GM12891 (cell line): ENCODE measurements at regions not wholly inside any gene's neighbourhood (a gene's known extent, or its start where the extent isn't known, plus 50 kb on each side); places are given as distances from the start of the nearest gene placed in this dataset.

ENCODE experiments used
- DNase-seq: peaks from one replicate; pipeline ENCODE4 v3.0.0; 2011; ENCODE audit warnings: low spot score; ENCODE audit not compliant: insufficient read length
- FAIRE-seq: peaks from 2 replicates; lab custom pipeline; 2011; peaks lifted over from hg19 to GRCh38; lab: Jason Lieb, UNC
- PAX5 ChIP-seq: IDR thresholded peaks from 2 replicates; pipeline ENCODE4 v1.6.1; 2011; ENCODE audit warnings: low read length, moderate library complexity, mild to moderate bottlenecking; ENCODE audit not compliant: insufficient read depth, severe bottlenecking
- POLR2A ChIP-seq: IDR thresholded peaks from 2 replicates; pipeline ENCODE4 v1.6.1; 2011; ENCODE audit warnings: low read depth, low read length, control low read depth
- POLR2AphosphoS5 ChIP-seq: IDR thresholded peaks from 2 replicates; pipeline ENCODE4 v1.6.1; 2011; ENCODE audit warnings: low read depth, low read length, control low read depth
- POU2F2 ChIP-seq: IDR thresholded peaks from 2 replicates; pipeline ENCODE4 v1.6.1; 2011; ENCODE audit warnings: low read depth, mild to moderate bottlenecking, control low read depth, low read length, moderate library complexity
- SPI1 ChIP-seq: IDR thresholded peaks from 2 replicates; pipeline ENCODE4 v1.6.1; 2011; ENCODE audit warnings: low read depth, low read length, control low read depth
- TAF1 ChIP-seq: IDR thresholded peaks from 2 replicates; pipeline ENCODE4 v1.6.1; 2011; ENCODE audit warnings: low read depth, low read length, control low read depth

DNA sequence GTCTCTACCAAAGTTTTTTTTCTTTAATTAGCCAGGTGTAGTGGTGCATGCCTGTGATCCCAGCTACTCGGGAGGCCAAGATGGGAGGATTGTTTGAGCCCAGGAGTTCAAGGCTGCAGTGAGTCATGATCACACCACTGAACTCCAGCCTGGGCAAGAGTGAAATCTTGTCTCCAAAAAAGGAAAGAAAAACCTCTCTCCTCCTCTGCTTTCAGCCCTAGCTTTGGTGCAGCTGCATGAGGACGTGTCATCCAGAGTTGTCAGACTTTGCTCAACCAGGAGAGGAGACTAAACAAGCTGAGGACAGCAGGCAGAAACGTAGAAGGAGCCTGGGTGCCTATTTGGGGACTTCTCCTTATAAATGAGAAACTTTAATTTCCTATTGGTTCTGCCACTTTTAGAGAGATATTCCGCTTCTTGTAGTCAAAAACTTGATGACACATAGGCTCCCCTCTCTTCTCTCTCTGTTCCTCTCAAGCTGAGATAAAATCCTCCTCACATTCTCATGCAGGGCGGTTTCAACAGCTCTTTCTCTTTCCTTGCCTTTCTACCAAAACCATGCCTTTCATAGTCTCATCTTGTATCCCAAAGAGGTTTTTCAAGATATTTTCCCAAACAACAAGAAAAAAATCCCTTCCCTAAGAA lies 205.4 kb downstream of the ARHGAP12 start:
- no peak for TF ChIP-seq POLR2AphosphoS5
- no peak for TF ChIP-seq TAF1
- no peak for TF ChIP-seq PAX5
- no peak for TF ChIP-seq SPI1
- TF ChIP-seq POLR2A, result no peak
- no peak for TF ChIP-seq POU2F2
- FAIRE-seq, result no peak
- DNase-seq, result no peak

GRCh38 chr10:31721096-31721495 lies 207.5 kb downstream of the ARHGAP12 start:
- no peak for TF ChIP-seq POLR2AphosphoS5
- TF ChIP-seq POU2F2, result no peak
- no peak for TF ChIP-seq TAF1
- no peak for TF ChIP-seq POLR2A
- TF ChIP-seq PAX5, result no peak
- no peak for TF ChIP-seq SPI1
- FAIRE-seq, result no peak
- no peak for DNase-seq

GRCh38 chr10:31720546-31720945 lies 208.1 kb downstream of the ARHGAP12 start:
- FAIRE-seq (no peak), DNase-seq (no peak)
- no peak for TF ChIP-seq SPI1

GRCh38 chr10:31709476-31709875 lies 219.2 kb downstream of the ARHGAP12 start:
- TF ChIP-seq POU2F2, result no peak
- TF ChIP-seq POLR2A, result no peak
- no peak for TF ChIP-seq PAX5
- no peak for TF ChIP-seq TAF1
- TF ChIP-seq POLR2AphosphoS5, result no peak
- no peak for DNase-seq
- FAIRE-seq, result peak; percentile 5

DNA sequence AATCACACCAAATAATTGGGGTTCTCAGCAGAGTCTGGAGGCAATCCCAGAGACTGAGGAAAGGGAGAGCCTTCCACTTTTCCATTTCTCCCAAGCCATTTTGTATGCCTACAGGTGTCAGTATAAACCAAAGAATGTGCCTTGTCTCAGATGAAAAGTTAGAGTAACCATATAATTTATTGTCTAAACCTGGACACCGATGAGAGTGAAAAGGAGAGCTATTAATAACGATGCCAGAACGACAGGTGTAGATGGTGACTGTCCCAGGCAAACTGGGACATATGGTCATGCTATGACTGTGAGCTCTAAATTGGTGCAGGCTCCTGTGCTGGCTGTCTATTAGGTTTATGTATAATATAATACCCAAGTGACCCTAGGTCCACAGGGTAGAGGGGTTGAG lies 219.6 kb downstream of the ARHGAP12 start:
- no peak for FAIRE-seq
- TF ChIP-seq TAF1, result no peak
- TF ChIP-seq POLR2AphosphoS5, result no peak
- TF ChIP-seq SPI1, result no peak
- no peak for TF ChIP-seq PAX5
- TF ChIP-seq POLR2A, result no peak
- no peak for TF ChIP-seq POU2F2
- no peak for DNase-seq

DNA sequence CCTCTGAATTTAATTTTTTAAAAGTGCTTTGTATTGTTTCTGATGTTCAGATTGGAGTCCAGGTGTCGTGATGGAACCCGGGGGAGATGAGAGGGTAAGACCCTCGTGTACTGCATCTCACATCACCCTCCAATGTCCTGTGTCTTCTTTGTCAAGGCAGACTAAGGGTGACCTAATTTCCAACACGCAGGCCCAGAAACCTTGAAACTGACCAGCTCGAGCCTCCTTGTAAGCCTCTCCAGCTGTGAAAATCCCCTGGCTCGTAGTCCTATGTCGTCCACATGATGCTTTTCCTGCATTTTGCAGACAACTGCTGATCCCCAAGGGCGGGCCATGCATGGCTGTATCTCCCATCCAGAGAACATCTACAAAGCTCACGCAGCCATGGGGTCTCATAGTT lies 220.2 kb downstream of the ARHGAP12 start:
- TF ChIP-seq PAX5 (no peak), SPI1 (no peak), POLR2A (no peak), POU2F2 (no peak), TAF1 (no peak), POLR2AphosphoS5 (no peak)
- no peak for DNase-seq
- FAIRE-seq, result no peak

- DNase-seq (no peak), FAIRE-seq (peak; percentile 55)
- TF ChIP-seq POLR2A, result no peak
- no peak for TF ChIP-seq SPI1
- TF ChIP-seq POU2F2, result no peak
- TF ChIP-seq PAX5, result no peak
- no peak for TF ChIP-seq TAF1
- TF ChIP-seq POLR2AphosphoS5, result no peak
Measured at GRCh38 chr10:31708046-31708445, 220.6 kb downstream of the ARHGAP12 start.

- FAIRE-seq (peak; percentile 85), DNase-seq (peak; percentile 44)
- TF ChIP-seq TAF1 (no peak; the same call in 1 of the 2 replicates), POU2F2 (0 out of 2 replicates have a peak, but pooled peaks have one; percentile 12), SPI1 (peak; percentile 49)
Measured at GRCh38 chr10:31707093-31708039, 221.3 kb downstream of the ARHGAP12 start.

- TF ChIP-seq POLR2AphosphoS5 (no peak), SPI1 (no peak), TAF1 (no peak), PAX5 (no peak), POLR2A (no peak), POU2F2 (no peak)
- no peak for FAIRE-seq
- DNase-seq, result no peak
Measured at GRCh38 chr10:31706464-31707092, 222.1 kb downstream of the ARHGAP12 start.

DNA sequence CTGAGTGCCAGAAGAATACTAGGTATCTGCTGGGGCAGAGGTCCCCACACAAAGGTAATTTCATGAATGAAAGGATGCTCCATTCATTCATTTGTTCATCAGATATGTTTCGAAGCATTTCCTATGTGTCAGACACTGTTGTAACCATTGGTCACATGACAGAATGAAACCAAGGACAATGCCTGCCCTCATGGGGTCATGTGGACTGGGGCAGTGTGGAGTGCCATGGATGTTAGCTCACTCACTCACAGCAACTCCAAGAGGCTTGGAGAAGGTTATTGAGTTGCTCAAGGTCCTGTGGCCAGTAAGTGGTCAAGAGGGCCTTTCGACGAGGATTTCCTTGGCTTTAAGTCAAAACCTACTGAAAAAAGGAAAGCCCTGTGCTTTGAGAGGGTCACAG lies 223.5 kb downstream of the ARHGAP12 start:
- no peak for DNase-seq
- peak; percentile 20 for FAIRE-seq
- no peak for TF ChIP-seq POLR2AphosphoS5

DNA sequence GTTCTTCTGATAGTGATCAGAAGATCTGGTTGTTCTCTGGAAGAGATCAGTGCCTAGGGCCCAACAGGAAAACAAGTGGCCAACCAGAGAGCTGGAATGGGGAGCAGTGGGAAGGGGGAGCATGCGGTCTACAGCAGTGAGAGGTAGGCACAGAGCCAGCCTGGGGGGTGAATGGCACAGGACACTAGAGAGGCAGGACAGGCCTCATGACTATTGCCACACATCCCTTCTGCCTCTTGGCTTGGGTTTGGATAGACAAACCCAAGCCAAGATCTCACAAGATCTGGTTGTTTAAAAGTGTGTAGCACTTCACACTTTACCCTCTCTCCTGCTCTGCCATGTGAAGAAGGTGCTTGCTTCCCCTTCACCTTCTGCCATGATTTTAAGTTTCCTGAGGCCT lies 224.4 kb downstream of the ARHGAP12 start:
- no peak for TF ChIP-seq POLR2A
- TF ChIP-seq PAX5, result no peak
- no peak for TF ChIP-seq POU2F2
- TF ChIP-seq SPI1, result no peak
- no peak for TF ChIP-seq TAF1
- DNase-seq (no peak), FAIRE-seq (no peak)
